Ovary (tissue), 7 donors: ENCODE measurements at regions not wholly inside any gene's neighbourhood (a gene's known extent, or its start where the extent isn't known, plus 50 kb on each side); places are given as distances from the start of the nearest gene placed in this dataset.
"Not testable (repeated sequence)": the region's sequence is repeated elsewhere in the genome, so short reads cannot be mapped to it uniquely, and the experiment has no call there.

ENCODE experiments used
- DNase-seq, 5 donors: peaks; one replicate each; pipeline ENCODE4 v3.0.0-alpha.2; 2019 to 2020
- H3K27ac ChIP-seq, 2 donors: fragments of 200-600 bp; one replicate each; pipeline versions ENCODE4 v1.5.1 to v1.8.0; 2019 to 2022
- H3K27me3 ChIP-seq: fragments of 200-600 bp; one replicate; pipeline ENCODE4 v1.8.0; 2022
- H3K36me3 ChIP-seq: fragments of 200-600 bp; sonication (generic); one replicate; pipeline ENCODE4 v1.5.1; 2019
- H3K4me1 ChIP-seq: one replicate; pipeline ENCODE4 v1.8.1; 2013; ENCODE audit warnings: mild to moderate bottlenecking, moderate library complexity; ENCODE audit not compliant: insufficient read depth
- H3K4me3 ChIP-seq: fragments of 200-600 bp; sonication (generic); one replicate; pipeline ENCODE4 v1.5.1; 2017
- H3K9me3 ChIP-seq, 2 donors: fragments of 200-600 bp in 1 of 2; sonication (generic) in 1 of 2; one replicate each; pipeline versions ENCODE4 v1.5.1 to v1.8.1; 2013 to 2019; ENCODE audit warnings: mild to moderate bottlenecking in 1 of 2, moderate library complexity in 1 of 2
- EP300 ChIP-seq: sonication (generic); formaldehyde crosslinking; IDR thresholded peaks from one replicate; pipeline ENCODE4 v1.6.1; 2017; ENCODE audit warnings: antibody characterized with exemption
- POLR2A ChIP-seq: fragments of 450-650 bp; IDR thresholded peaks from one replicate; pipeline ENCODE4 v1.6.1; 2017; ENCODE audit warnings: antibody characterized with exemption, mild to moderate bottlenecking, moderate library complexity
- WGBS, 3 donors: extraction: QIAGEN DNeasy Blood & Tissue Kit in 1 of 3; methylation state at CpG; one replicate each; pipeline versions ENCODE4 v1.1.5 to v1.1.7; 2013 to 2017; 5-methylcytosine and 5-hydroxymethylcytosine counted together
- intact Hi-C, 4 donors: fragments of 100-400 bp; cut with DNase I; formaldehyde crosslinking; loops; one replicate each; pipeline versions ENCODE4 v1.11.0 to v1.15.1; 2022 to 2023
- TF ChIP-seq, protein P1 (sequence below), 3 donors: fragments of 450-650 bp in 2 of 3; fragments of 200-600 bp in 1 of 3; IDR thresholded peaks; one replicate each; pipeline versions ENCODE4 v1.5.1 to v1.8.0; 2016 to 2022; ENCODE audit warnings: antibody characterized with exemption in 3 of 3, mild to moderate bottlenecking in 1 of 3
- donor health status: DM: no; HTN: no; CAD: no; lungs with moderate emphysema.
- donor health status: DM: no; HTN: no; CAD: no.
- donor health status: Bipolar disorder and iron deficiency.
- donor health status: DM: no; HTN: no; CAD: no.
- donor health status: DM: yes; HTN: yes; CAD: no.

- DNase-seq = no peak
- Histone ChIP-seq H3K36me3 (no peaks in the 10 kb centered on the region), H3K9me3 (no peaks in the 10 kb centered on the region), H3K27ac (no peak overlapping the region), H3K27me3 (no peaks in the 10 kb centered on the region), H3K4me3 (no peak overlapping the region), H3K4me1 (peaks cover 1% of the 10 kb centered on the region)
- intact Hi-C loops = loop anchor here in 1 of 4 donors (1.0 kb wide), 1 partner anchor 39 kb away; no protein-coding TSS in a partner anchor
- TF ChIP-seq, protein P1, sequence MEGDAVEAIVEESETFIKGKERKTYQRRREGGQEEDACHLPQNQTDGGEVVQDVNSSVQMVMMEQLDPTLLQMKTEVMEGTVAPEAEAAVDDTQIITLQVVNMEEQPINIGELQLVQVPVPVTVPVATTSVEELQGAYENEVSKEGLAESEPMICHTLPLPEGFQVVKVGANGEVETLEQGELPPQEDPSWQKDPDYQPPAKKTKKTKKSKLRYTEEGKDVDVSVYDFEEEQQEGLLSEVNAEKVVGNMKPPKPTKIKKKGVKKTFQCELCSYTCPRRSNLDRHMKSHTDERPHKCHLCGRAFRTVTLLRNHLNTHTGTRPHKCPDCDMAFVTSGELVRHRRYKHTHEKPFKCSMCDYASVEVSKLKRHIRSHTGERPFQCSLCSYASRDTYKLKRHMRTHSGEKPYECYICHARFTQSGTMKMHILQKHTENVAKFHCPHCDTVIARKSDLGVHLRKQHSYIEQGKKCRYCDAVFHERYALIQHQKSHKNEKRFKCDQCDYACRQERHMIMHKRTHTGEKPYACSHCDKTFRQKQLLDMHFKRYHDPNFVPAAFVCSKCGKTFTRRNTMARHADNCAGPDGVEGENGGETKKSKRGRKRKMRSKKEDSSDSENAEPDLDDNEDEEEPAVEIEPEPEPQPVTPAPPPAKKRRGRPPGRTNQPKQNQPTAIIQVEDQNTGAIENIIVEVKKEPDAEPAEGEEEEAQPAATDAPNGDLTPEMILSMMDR (IDR thresholded peaks at IDR 0.05) = no peak
- TF ChIP-seq POLR2A = no peak
- TF ChIP-seq EP300 = no peak
- 94 to 95% (median 94%) methylated on average over 2 of the region's 2 CpGs for WGBS, 3 donors
Observed at GRCh38 chr2:225761396-225761795, 361.9 kb downstream of the NYAP2 start.

DNA sequence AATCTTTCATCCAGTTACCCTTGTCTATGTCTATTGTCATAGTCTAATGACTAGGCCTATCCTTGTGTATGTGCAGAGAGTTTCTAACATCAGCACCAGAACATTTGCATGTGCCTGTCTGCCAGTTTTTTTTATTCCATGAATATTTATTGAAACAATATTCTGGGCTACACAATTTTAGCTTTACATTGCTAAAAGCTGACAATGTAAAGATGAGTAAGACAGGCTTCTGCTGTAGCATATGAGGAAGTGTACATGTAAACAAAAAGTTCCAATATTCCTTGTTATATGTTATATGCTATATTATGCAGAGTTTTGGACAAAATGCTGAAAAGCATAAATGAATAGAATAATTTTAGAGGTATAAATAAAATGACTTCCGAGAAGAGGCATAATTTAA, 357.7 kb downstream of the NYAP2 start:
- TF ChIP-seq, protein P1 (IDR thresholded peaks at IDR 0.05) = no peak
- TF ChIP-seq POLR2A (no peak), EP300 (no peak)
- no peak overlapping the region for H3K4me3 ChIP-seq
- H3K27ac ChIP-seq = no peak overlapping the region
- DNase-seq = no peak
- no peaks in the 10 kb centered on the region for H3K36me3 ChIP-seq
- intact Hi-C loops = no loop called here
- no peaks in the 10 kb centered on the region for H3K27me3 ChIP-seq
- H3K9me3 ChIP-seq = no peaks in the 10 kb centered on the region
- H3K4me1 ChIP-seq = no peaks in the 10 kb centered on the region
- 92 to 96% (median 95%) methylated on average over 1 of the region's 1 CpG for WGBS, 3 donors

- no peaks in the 10 kb centered on the region for H3K36me3 ChIP-seq
- no peak for DNase-seq
- intact Hi-C loops = no loop called here
- no peak overlapping the region for H3K27ac ChIP-seq
- 66 to 77% (median 76%) methylated on average over 4 of the region's 4 CpGs for WGBS, 3 donors
- H3K27me3 ChIP-seq = no peaks in the 10 kb centered on the region
- H3K9me3 ChIP-seq = no peaks in the 10 kb centered on the region
- no peak overlapping the region for H3K4me3 ChIP-seq
- H3K4me1 ChIP-seq = no peaks in the 10 kb centered on the region
- no peak for TF ChIP-seq EP300
- TF ChIP-seq POLR2A = no peak
- TF ChIP-seq, protein P1 (IDR thresholded peaks at IDR 0.05) = no peak
Observed at GRCh38 chr2:225756198-225756597, 356.7 kb downstream of the NYAP2 start.

- Histone ChIP-seq H3K36me3 (no peaks in the 10 kb centered on the region), H3K4me3 (no peak overlapping the region), H3K27me3 (no peaks in the 10 kb centered on the region), H3K27ac (no peak overlapping the region), H3K9me3 (no peaks in the 10 kb centered on the region), H3K4me1 (no peaks in the 10 kb centered on the region)
- no peak for DNase-seq
- 20 to 32% (median 28%) methylated on average over 2 of the region's 2 CpGs for WGBS, 3 donors
- TF ChIP-seq, protein P1 (IDR thresholded peaks at IDR 0.05) = no peak
- no peak for TF ChIP-seq EP300
- no peak for TF ChIP-seq POLR2A
- intact Hi-C loops = no loop called here
Observed at GRCh38 chr2:225748609-225749008, 349.1 kb downstream of the NYAP2 start.

- DNase-seq, intact Hi-C loops, H3K27me3 ChIP-seq, H3K36me3 ChIP-seq, H3K4me3 ChIP-seq, H3K27ac ChIP-seq, H3K4me1 ChIP-seq, H3K9me3 ChIP-seq: not testable (repeated sequence)
- 95 to 97% (median 97%) methylated on average over 35 of the region's 35 CpGs for WGBS, 3 donors
Observed at GRCh38 chr2:225743996-225744395, 344.5 kb downstream of the NYAP2 start.
